ENCODE measurements at regions not wholly inside any gene's neighbourhood (a gene's known extent, or its start where the extent isn't known, plus 50 kb on each side); places are given as distances from the start of the nearest gene placed in this dataset.

GRCh38 chr11:116164843-116165242, 607.9 kb downstream of the BUD13 start:
- Histone ChIP-seq H3K9me3 (no peaks in the 10 kb centered on the region), H3K27me3 (peaks cover 0 to 5% of the 10 kb centered on the region in 2 donors), H3K27ac (no peak overlapping the region), H3K4me3 (no peak overlapping the region), H3K36me3 (no peaks in the 10 kb centered on the region), H3K4me1 (no peaks in the 10 kb centered on the region)
- DNase-seq, result no peak
- intact Hi-C loops (cut with DNase I; ENCODE audit: low total_unique reads), result no loop called here
- TF ChIP-seq, protein P1, sequence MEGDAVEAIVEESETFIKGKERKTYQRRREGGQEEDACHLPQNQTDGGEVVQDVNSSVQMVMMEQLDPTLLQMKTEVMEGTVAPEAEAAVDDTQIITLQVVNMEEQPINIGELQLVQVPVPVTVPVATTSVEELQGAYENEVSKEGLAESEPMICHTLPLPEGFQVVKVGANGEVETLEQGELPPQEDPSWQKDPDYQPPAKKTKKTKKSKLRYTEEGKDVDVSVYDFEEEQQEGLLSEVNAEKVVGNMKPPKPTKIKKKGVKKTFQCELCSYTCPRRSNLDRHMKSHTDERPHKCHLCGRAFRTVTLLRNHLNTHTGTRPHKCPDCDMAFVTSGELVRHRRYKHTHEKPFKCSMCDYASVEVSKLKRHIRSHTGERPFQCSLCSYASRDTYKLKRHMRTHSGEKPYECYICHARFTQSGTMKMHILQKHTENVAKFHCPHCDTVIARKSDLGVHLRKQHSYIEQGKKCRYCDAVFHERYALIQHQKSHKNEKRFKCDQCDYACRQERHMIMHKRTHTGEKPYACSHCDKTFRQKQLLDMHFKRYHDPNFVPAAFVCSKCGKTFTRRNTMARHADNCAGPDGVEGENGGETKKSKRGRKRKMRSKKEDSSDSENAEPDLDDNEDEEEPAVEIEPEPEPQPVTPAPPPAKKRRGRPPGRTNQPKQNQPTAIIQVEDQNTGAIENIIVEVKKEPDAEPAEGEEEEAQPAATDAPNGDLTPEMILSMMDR (IDR thresholded peaks at IDR 0.05), result no peak

- Histone ChIP-seq H3K36me3 (no peaks in the 10 kb centered on the region), H3K27me3 (peaks cover 0 to 5% of the 10 kb centered on the region in 2 donors), H3K4me1 (no peaks in the 10 kb centered on the region), H3K9me3 (no peaks in the 10 kb centered on the region), H3K4me3 (no peak overlapping the region), H3K27ac (no peak overlapping the region)
- no peak for DNase-seq
- intact Hi-C loops (cut with DNase I; ENCODE audit: low total_unique reads), result no loop called here
- TF ChIP-seq, protein P1 (IDR thresholded peaks at IDR 0.05), result no peak
These were observed 609.9 kb downstream of the BUD13 start for GRCh38 chr11:116162886-116163230.

DNA sequence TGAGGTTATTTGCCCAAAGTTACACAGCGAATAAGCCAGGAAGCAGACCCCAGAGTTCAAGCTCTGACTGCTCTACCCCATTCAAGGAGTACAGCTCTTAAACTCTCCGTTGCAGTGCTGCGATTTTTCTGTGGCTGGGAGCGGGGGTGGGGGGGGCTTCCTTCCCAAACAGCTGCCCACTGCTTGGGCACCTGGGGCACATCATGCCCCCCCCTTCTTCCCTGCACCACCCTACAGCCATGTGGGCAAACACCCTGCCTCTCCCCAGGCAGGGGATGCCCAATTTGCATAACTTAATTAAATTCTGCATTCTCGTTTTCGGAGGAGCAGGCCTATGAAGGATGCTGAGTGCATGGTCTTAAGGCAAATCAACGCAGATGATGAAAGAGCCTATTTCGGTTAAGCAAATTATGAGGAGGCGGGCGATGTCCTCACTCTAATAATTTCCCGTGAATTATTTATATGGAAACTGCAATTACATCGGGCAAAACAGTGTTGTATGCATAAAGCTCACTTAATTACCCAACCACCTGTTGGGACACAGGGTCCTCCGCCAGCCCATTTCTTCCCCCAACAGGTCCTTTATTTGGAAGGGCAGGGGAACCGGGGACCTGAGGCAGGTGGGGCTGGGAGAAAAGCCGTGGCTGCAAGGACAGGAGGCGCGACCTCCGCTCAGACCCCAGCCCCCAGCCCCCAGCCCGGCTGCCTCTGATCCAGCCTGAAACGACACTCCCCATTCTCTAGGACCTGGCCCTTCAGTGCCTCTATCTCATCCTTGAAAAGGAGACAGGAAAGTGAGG, 610.5 kb downstream of the BUD13 start:
- Histone ChIP-seq H3K4me1 (no peaks in the 10 kb centered on the region), H3K36me3 (no peaks in the 10 kb centered on the region), H3K27me3 (peaks cover 0 to 5% of the 10 kb centered on the region in 2 donors), H3K9me3 (no peaks in the 10 kb centered on the region), H3K4me3 (no peak overlapping the region), H3K27ac (no peak overlapping the region)
- intact Hi-C loops (cut with DNase I; ENCODE audit: low total_unique reads), result no loop called here
- no peak for DNase-seq
- TF ChIP-seq, protein P1 (IDR thresholded peaks at IDR 0.05), result no peak

DNA sequence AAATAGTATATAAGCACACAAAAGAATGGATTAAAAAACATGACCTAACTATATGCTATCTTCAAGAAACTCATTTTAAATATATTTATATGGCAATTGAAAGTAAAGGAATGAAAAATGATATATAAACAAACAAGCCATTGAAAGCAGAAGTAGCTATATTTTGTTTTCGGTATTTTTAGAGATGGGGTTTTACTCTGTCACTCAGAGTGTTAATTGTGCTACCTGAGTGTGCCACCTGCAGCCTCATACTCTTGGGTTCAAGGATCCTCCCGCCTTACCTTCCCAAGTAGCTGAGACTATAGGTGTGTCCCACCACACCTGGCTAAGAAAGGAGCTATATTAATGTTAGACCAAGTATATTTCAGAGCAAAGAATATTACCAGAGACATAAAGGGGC, 624.1 kb downstream of the BUD13 start:
- intact Hi-C loops (cut with DNase I; ENCODE audit: low total_unique reads), result no loop called here
- Histone ChIP-seq H3K4me3 (no peak overlapping the region), H3K27ac (no peak overlapping the region), H3K9me3 (peaks cover 0 to 4% (median 0%) of the 10 kb centered on the region in 3 donors), H3K36me3 (no peaks in the 10 kb centered on the region), H3K4me1 (no peaks in the 10 kb centered on the region), H3K27me3 (no peaks in the 10 kb centered on the region)
- DNase-seq, result no peak
- TF ChIP-seq, protein P1 (IDR thresholded peaks at IDR 0.05), result no peak

- intact Hi-C loops (cut with DNase I; ENCODE audit: low total_unique reads), result no loop called here
- H3K4me3 ChIP-seq, result no peak overlapping the region
These were observed 624.7 kb downstream of the BUD13 start for GRCh38 chr11:116148056-116148455.

More at GRCh38 chr11:116148056-116148455, 624.7 kb downstream of the BUD13 start:
- no peak for DNase-seq
- no peaks in the 10 kb centered on the region for H3K4me1 ChIP-seq
- no peak overlapping the region for H3K27ac ChIP-seq
- H3K36me3 ChIP-seq, result no peaks in the 10 kb centered on the region
- H3K9me3 ChIP-seq, result peaks cover 0 to 4% (median 0%) of the 10 kb centered on the region in 3 donors
- TF ChIP-seq, protein P1 (IDR thresholded peaks at IDR 0.05), result no peak
- no peaks in the 10 kb centered on the region for H3K27me3 ChIP-seq
